Caco-2 (cell line): ENCODE measurements at regions not wholly inside any gene's neighbourhood (a gene's known extent, or its start where the extent isn't known, plus 50 kb on each side); places are given as distances from the start of the nearest gene placed in this dataset.

ENCODE experiments used
- BruUV-seq: library from RNA; stranded (reverse); fragments of 400-500 nt; replicated peaks from 2 replicates; lab custom pipeline; 2021; lab: Mats Ljungman, UMichigan
- CTCF ChIA-PET: fragments of 300-600 bp; sonication (Branson Sonifier 250); formaldehyde crosslinking; loops from one replicate; lab custom pipeline; 2022; ENCODE audit warnings: antibody characterized with exemption; lab: Charles Lee
- POLR2A ChIA-PET: fragments of 300-600 bp; sonication (Branson Sonifier 250); formaldehyde crosslinking; loops from one replicate; lab custom pipeline; 2022; ENCODE audit warnings: antibody characterized with exemption; lab: Charles Lee
- DNase-seq, 2 experiments: peaks; one replicate each; pipeline versions ENCODE4 v3.0.0 to v3.0.0-alpha.2; 2020 to 2022
- H3K27me3 ChIP-seq: replicated peaks from 2 replicates; pipeline ENCODE4 v1.6.0; 2011; ENCODE audit warnings: low read length; ENCODE audit not compliant: control insufficient read depth, insufficient read depth
- H3K36me3 ChIP-seq: 2 replicates; pipeline ENCODE4 v1.5.1; 2011; ENCODE audit warnings: low read length; ENCODE audit not compliant: control insufficient read depth, insufficient read depth
- H3K4me1 ChIP-seq: fragments of 250-450 bp; sonication (Bioruptor Pico); 2 replicates; pipeline ENCODE4 v1.5.1; 2020; ENCODE audit warnings: mild to moderate bottlenecking
- H3K4me3 ChIP-seq: 2 replicates; pipeline ENCODE4 v1.5.1; 2011; ENCODE audit warnings: low read depth, mild to moderate bottlenecking, control low read depth, low read length
- H3K9me3 ChIP-seq: fragments of 250-450 bp; sonication (Bioruptor Pico); 2 replicates; pipeline ENCODE4 v1.5.1; 2020; ENCODE audit warnings: mild to moderate bottlenecking, moderate library complexity
- H3K27ac Mint-ChIP-seq: one replicate; pipeline ENCODE4 v1.8.0; 2022; ENCODE audit warnings: mixed read lengths; ENCODE audit not compliant: unreplicated experiment
- H3K27me3 Mint-ChIP-seq: one replicate; pipeline ENCODE4 v1.8.0; 2022; ENCODE audit warnings: mixed read lengths; ENCODE audit not compliant: insufficient read depth, unreplicated experiment
- H3K36me3 Mint-ChIP-seq: one replicate; pipeline ENCODE4 v1.8.0; 2022; ENCODE audit warnings: mild to moderate bottlenecking, mixed read lengths; ENCODE audit not compliant: insufficient read depth, unreplicated experiment
- H3K4me1 Mint-ChIP-seq: one replicate; pipeline ENCODE4 v1.8.0; 2022; ENCODE audit warnings: low read depth, mixed read lengths; ENCODE audit not compliant: unreplicated experiment
- H3K4me3 Mint-ChIP-seq: one replicate; pipeline ENCODE4 v1.8.0; 2022; ENCODE audit warnings: mild to moderate bottlenecking, moderate library complexity, mixed read lengths; ENCODE audit not compliant: unreplicated experiment
- H3K9me3 Mint-ChIP-seq: one replicate; pipeline ENCODE4 v1.8.0; 2022; ENCODE audit warnings: mixed read lengths; ENCODE audit not compliant: unreplicated experiment
- CTCF ChIP-seq, 2 experiments: fragments of 200-600 bp in 1 of 2; IDR thresholded peaks; 1 replicate in 1 of 2; 2 replicates in 1 of 2; pipeline versions ENCODE4 v1.5.1 to v1.8.0; 2011 to 2022; ENCODE audit warnings: antibody characterized with exemption in 1 of 2, control low read depth in 1 of 2, inconsistent platforms in 1 of 2, low read depth in 1 of 2, low read length in 1 of 2, mild to moderate bottlenecking in 1 of 2, moderate library complexity in 1 of 2; ENCODE audit not compliant: insufficient read depth in 1 of 2, severe bottlenecking in 1 of 2, unreplicated experiment in 1 of 2
- intact Hi-C: fragments of 100-400 bp; cut with micrococcal nuclease; formaldehyde crosslinking; loops from one replicate; pipeline ENCODE4 v1.10.0; 2022; ENCODE audit not compliant: unreplicated experiment

GRCh38 chr15:94099574-94099960 lies 131.8 kb upstream of the MCTP2 start:
- Mint-ChIP-seq H3K27me3 (no peaks in the 10 kb centered on the region), H3K36me3 (no peaks in the 10 kb centered on the region), H3K4me1 (no peaks in the 10 kb centered on the region), H3K27ac (no peak overlapping the region), H3K4me3 (no peak overlapping the region), H3K9me3 (peaks cover 20% of the 10 kb centered on the region)
- Histone ChIP-seq H3K9me3 (peaks cover 4% of the 10 kb centered on the region; the same call in 1 of the 2 replicates), H3K4me3 (no peak overlapping the region), H3K36me3 (no peaks in the 10 kb centered on the region), H3K27me3 (no peaks in the 10 kb centered on the region), H3K4me1 (no peaks in the 10 kb centered on the region)
- no TSS peak for BruUV-seq
- ChIA-PET POLR2A (no interaction called here), CTCF (no interaction called here)
- DNase-seq: no peak
- intact Hi-C loops: no loop called here
- TF ChIP-seq CTCF (IDR thresholded peaks at IDR 0.05; ENCODE audit: insufficient read depth in 1 of 2, low read depth in 1 of 2, low read length in 1 of 2, severe bottlenecking in 1 of 2, unreplicated experiment in 1 of 2): no peak

GRCh38 chr15:94098921-94099573 lies 132.3 kb upstream of the MCTP2 start:
- H3K27ac Mint-ChIP-seq: no peak overlapping the region

GRCh38 chr15:94097552-94097951 lies 133.8 kb upstream of the MCTP2 start:
- H3K36me3 ChIP-seq: no peaks in the 10 kb centered on the region
- POLR2A ChIA-PET: no interaction called here
- Mint-ChIP-seq H3K36me3 (no peaks in the 10 kb centered on the region), H3K9me3 (no peaks in the 10 kb centered on the region), H3K4me3 (no peak overlapping the region), H3K4me1 (no peaks in the 10 kb centered on the region), H3K27ac (no peak overlapping the region), H3K27me3 (no peaks in the 10 kb centered on the region)
- no peak overlapping the region for H3K4me3 ChIP-seq
- no peaks in the 10 kb centered on the region for H3K4me1 ChIP-seq
- H3K27me3 ChIP-seq: no peaks in the 10 kb centered on the region
- DNase-seq: no peak
- no TSS peak for BruUV-seq
- CTCF ChIA-PET: no interaction called here
- H3K9me3 ChIP-seq: no peaks in the 10 kb centered on the region
- no peak for TF ChIP-seq CTCF (IDR thresholded peaks at IDR 0.05; ENCODE audit: insufficient read depth in 1 of 2, low read depth in 1 of 2, low read length in 1 of 2, severe bottlenecking in 1 of 2, unreplicated experiment in 1 of 2)
- intact Hi-C loops: no loop called here

More at GRCh38 chr15:94098921-94099573, 132.3 kb upstream of the MCTP2 start:
- Histone ChIP-seq H3K27me3 (no peaks in the 10 kb centered on the region), H3K4me1 (no peaks in the 10 kb centered on the region), H3K36me3 (no peaks in the 10 kb centered on the region), H3K4me3 (no peak overlapping the region), H3K9me3 (no peaks in the 10 kb centered on the region)
- H3K4me3 Mint-ChIP-seq: no peak overlapping the region
- no peak for DNase-seq
- CTCF ChIA-PET: no interaction called here
- no peaks in the 10 kb centered on the region for H3K4me1 Mint-ChIP-seq
- no peak for TF ChIP-seq CTCF (IDR thresholded peaks at IDR 0.05; ENCODE audit: insufficient read depth in 1 of 2, low read depth in 1 of 2, low read length in 1 of 2, severe bottlenecking in 1 of 2, unreplicated experiment in 1 of 2)
- intact Hi-C loops: no loop called here
- BruUV-seq: no TSS peak
- POLR2A ChIA-PET: no interaction called here
- no peaks in the 10 kb centered on the region for H3K27me3 Mint-ChIP-seq
- H3K9me3 Mint-ChIP-seq: peaks cover 15% of the 10 kb centered on the region
- H3K36me3 Mint-ChIP-seq: no peaks in the 10 kb centered on the region
